ENCODE measurements at regions not wholly inside any gene's neighbourhood (a gene's known extent, or its start where the extent isn't known, plus 50 kb on each side); places are given as distances from the start of the nearest gene placed in this dataset.
A peak's percentile ranks its signal among the peaks of the same experiment; 100 is the strongest.
"Not testable (repeated sequence)": the region's sequence is repeated elsewhere in the genome, so short reads cannot be mapped to it uniquely, and the experiment has no call there.

DNA sequence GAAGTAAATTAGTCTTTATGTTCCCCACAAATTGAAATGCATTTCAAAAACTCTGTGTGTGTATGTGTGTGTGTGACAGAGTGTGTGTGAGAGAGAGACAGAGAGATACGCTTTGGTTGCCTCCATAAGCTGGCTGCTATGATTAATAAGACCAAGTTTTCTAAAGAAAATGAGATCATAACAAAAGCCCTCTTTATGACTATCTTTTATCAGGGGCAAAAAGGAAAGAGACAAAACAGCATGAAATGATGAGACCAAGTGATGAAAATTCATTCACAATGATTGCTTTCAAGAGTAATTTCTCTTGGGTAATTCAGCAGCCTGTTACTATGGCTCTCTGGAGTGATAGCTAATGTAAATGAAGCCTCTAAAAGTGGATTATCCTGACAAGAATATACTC, 277.6 kb upstream of the PLEKHG7 start:
- no peak for DNase-seq (ENCODE audit: low read depth)

DNA sequence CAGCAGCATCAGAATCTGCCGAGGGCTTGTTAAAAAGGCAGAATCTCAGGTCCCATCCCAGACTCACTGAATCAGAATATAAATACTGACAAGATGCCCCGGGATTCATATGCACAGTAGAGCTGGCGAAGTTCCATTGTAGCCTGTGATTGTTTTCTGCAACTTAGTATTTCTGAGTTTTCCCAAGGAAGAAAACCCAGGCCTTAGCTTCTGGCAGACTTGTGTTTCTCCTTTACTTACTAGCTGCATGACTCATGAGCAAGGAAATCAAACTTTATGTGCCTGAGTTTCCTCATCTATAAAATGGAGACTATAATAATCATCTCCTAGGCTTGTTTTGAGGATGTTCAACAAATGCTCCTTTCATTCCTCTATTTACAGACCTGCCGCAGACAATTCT, 278.5 kb upstream of the PLEKHG7 start:
- peak; percentile 59 for DNase-seq (ENCODE audit: low read depth)

- DNase-seq (ENCODE audit: low read depth): peak; percentile 15
Observed at GRCh38 chr12:92421701-92422100, 276.1 kb upstream of the BTG1 start.

GRCh38 chr12:92421042-92421441, 275.4 kb upstream of the BTG1 start:
- no peak for DNase-seq (ENCODE audit: low read depth)

GRCh38 chr12:92419201-92419600, 273.6 kb upstream of the BTG1 start:
- no peak for DNase-seq (ENCODE audit: low read depth)

- DNase-seq (ENCODE audit: low read depth): no peak
Observed at GRCh38 chr12:92418381-92418780, 272.7 kb upstream of the BTG1 start.

DNA sequence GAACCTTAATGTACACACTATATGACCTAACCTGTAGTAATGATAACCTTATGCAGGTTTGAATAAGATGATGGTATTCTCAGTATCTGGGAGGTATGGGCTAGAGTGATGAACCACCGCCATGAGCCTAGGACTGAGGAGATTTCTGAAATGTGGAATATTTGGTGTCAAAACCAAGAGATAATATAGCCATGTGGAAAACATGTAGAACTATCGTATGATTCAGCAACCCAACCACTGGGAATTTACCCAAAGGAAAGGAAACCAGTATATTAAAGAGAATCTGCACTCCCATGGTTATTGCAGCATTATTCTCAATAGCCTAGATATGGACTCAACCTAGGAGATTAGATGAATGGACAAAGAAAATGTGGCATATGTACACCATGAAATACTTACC, 271.7 kb upstream of the BTG1 start:
- no peak for DNase-seq (ENCODE audit: low read depth)

GRCh38 chr12:92416385-92416812, 270.8 kb upstream of the BTG1 start:
- DNase-seq (ENCODE audit: low read depth): no peak

- no peak for DNase-seq (ENCODE audit: low read depth)
Observed at GRCh38 chr12:92414170-92415070, 268.8 kb upstream of the BTG1 start.

GRCh38 chr12:92413286-92413685, 267.6 kb upstream of the BTG1 start:
- no peak for DNase-seq (ENCODE audit: low read depth)

DNA sequence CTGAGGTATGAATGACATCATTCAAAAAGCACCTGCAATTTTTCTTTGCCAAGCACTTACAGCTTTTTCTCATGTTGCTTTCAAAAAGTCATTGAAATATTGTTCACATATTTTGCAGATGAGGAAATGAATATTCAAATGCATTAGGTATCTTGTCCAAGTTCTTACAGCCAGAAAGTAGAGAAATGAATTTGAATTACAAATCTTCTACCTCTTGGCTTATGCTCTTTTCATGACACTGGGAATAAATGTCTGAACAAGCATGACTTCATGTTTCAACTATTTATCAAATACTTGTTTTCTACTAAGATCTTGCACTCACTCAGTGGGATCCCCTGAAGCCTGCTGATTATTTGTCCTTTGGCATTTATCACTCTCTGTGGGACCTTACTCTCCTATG, 267.2 kb upstream of the BTG1 start:
- peak; percentile 7 for DNase-seq (ENCODE audit: low read depth)

DNA sequence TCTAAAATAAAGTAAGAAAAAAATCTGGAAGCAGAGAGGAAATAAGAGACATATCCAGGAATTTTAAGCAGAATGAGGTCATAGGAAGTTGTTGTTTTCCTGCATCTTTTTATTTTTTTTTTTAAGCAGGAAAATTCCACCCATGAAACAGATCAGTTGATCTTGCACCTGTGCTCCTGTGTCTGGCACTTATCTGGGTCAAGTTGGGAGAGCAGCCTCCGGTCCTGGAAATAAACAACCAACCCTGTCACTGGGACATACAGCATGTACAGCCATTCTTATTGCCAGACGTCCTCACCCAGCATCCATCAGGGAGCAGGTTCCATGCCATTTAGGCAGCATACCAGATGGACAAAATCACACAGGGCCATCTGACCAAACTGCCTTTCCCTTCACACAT, 266.0 kb upstream of the BTG1 start:
- DNase-seq (ENCODE audit: low read depth): no peak

DNA sequence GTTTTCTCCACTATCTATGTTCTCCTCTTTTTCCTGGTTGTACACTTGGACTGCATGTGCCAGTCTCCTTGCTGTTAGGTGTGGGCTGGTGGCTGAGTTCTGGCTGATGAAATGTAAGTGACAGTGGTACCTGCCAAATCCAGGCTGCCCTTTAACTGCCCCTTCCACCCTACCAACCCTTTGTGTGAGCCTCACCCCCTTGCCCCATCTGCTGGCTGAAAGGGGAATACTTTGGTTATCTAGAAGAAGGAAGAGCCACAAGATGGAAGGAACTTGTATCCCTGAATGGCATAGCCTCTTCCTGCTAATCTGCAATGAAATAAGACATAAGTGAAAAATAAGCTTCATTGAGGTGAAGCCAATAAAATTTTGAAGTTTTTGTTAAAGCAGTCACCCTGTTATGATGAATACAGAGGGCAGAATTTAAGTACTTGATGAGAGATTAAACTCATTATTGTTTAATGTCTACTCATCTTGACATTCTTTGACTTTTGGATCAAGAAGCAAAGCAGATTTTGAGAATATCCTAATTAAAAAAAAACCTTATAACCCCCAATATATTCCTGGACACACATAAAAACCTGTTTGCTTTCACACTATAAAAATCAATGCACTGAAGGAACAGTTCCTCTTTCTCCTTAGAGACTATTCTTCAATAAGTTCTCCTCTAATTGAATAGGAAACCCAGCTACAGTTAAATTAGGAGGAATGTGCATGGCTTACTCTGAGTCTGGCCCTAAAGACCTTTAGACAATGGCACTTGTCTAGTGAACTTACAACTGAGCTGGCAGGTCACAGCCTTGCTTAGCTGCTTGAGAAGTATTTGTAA, 262.6 kb upstream of the BTG1 start:
- peak; percentile 47 for DNase-seq (ENCODE audit: low read depth)

- DNase-seq (ENCODE audit: low read depth): not testable (repeated sequence)
Observed at GRCh38 chr12:92406404-92407070, 260.9 kb upstream of the BTG1 start.

DNA sequence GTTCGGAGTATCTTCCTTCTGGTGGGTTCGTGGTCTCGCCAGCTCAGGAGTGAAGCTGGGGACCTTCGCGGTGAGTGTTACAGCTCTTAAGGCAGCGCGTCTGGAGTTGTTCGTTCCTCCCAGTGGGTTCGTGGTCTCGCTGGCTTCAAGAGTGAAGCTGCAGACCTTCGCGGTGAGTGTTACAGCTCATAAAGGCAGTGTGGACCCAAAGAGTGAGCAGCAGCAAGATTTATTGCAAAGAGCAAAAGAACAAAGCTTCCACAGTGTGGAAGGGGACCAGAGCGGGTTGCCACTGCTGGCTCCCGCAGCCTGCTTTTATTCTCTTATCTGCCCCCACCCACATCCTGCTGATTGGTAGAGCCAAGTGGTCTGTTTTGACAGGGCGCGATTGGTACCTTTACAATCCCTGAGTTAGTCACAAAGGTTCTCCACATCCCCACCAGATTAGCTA, 260.2 kb upstream of the BTG1 start:
- DNase-seq (ENCODE audit: low read depth): not testable (repeated sequence)

- no peak for DNase-seq (ENCODE audit: low read depth)
Observed at GRCh38 chr12:92404921-92405320, 259.3 kb upstream of the BTG1 start.

DNA sequence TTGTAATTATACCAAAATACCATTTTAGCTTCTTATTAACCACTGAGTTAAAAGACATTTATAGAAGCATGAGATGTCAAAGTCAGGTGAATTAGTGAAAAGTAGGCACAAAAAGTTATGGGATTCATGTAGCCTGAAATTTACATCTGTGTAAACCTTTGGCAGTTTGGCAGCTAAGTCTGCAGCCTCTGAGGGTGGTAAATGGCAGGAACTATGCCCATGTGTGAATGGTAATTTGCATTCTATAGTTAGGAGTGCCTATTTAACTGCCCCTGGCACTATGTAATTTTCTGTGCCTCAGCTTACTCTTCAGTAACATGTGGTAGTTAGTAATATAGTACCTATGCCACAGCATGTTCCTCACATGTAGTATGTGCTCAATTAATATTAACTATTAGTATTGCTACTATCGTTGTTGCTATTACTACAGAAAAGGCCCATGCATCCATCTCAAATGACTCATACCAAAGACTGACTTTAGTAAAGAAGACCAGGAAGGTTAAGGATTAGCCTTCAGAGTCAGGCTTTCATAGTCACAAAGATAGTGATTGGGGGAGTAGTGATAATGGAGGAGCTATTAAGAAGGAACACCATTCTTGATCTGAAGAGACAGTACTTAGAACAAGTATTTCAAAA, 258.7 kb upstream of the BTG1 start:
- no peak for DNase-seq (ENCODE audit: low read depth)

GRCh38 chr12:92403210-92404175, 257.8 kb upstream of the BTG1 start:
- DNase-seq (ENCODE audit: low read depth): no peak

GRCh38 chr12:92402415-92402814, 256.8 kb upstream of the BTG1 start:
- DNase-seq (ENCODE audit: low read depth): no peak

- DNase-seq (ENCODE audit: low read depth): no peak
Observed at GRCh38 chr12:92400006-92400405, 254.4 kb upstream of the BTG1 start.
